ENCODE measurements at regions not wholly inside any gene's neighbourhood (a gene's known extent, or its start where the extent isn't known, plus 50 kb on each side); places are given as distances from the start of the nearest gene placed in this dataset.

DNA sequence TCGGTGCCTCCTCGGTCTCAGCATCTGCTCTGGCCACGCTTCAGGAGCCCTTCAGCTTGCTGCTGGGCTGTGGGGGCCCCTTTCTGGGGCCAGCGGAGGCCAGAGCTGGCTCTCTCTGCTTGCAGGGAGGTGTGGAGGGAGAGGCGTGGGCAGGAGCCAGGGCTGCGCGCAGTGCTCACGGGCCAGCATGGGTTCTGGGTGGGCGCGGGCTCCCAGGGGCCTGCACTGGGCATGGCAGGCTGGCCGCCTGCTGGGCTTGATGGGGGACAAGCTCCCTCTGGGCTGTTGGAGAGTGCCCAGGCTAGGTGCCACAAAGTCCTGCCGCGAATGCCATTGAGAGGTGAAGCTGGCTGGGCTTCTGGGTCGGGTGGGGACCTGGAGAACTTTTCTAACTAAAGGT is 57.3 kb upstream of the AGA start:
- TF ChIP-seq SUZ12 (IDR thresholded peaks at IDR 0.05; ENCODE audit: extremely low read depth, insufficient read depth, insufficient read length) (no peak), YY1 (IDR thresholded peaks at IDR 0.05; ENCODE audit: insufficient read depth, insufficient read length) (no peak)

Measured in NT2/D1 (cell line).